H1 (cell line): ENCODE measurements at regions not wholly inside any gene's neighbourhood (a gene's known extent, or its start where the extent isn't known, plus 50 kb on each side); places are given as distances from the start of the nearest gene placed in this dataset.

Experiments
- CTCF ChIA-PET: fragments of 300-600 bp; sonication (Branson Sonifier 250); formaldehyde crosslinking; loops from one replicate; lab custom pipeline; 2021; ENCODE audit not compliant: partially characterized antibody; lab: Charles Lee
- POLR2A ChIA-PET: fragments of 300-600 bp; sonication (Branson Sonifier 250); formaldehyde crosslinking; loops from one replicate; lab custom pipeline; 2021; ENCODE audit warnings: inconsistent platforms; ENCODE audit not compliant: partially characterized antibody; lab: Charles Lee
- DNase-seq, 2 experiments: peaks; one replicate each; pipeline versions ENCODE4 v3.0.0 to v3.0.0-alpha.2; 2010 to 2022; ENCODE audit warnings: low spot score in 2 of 2, low read depth in 1 of 2, mixed read lengths in 1 of 2
- FAIRE-seq: peaks from 2 replicates; lab custom pipeline; 2011; peaks lifted over from hg19 to GRCh38; lab: Jason Lieb, UNC
- H2AFZ ChIP-seq: 2 replicates; pipeline ENCODE4 v1.8.1; 2012; ENCODE audit warnings: low read length, inconsistent platforms
- H2AK5ac ChIP-seq: 2 replicates; pipeline ENCODE4 v1.6.1; 2013; ENCODE audit warnings: low read depth, low read length
- H2BK120ac ChIP-seq: replicated peaks from 2 replicates; pipeline ENCODE3; 2013; ENCODE audit warnings: low read depth, low read length, inconsistent platforms
- H2BK12ac ChIP-seq: 2 replicates; pipeline ENCODE4 v1.6.1; 2013; ENCODE audit warnings: low read depth, low read length
- H2BK15ac ChIP-seq: 2 replicates; pipeline ENCODE4 v1.6.1; 2013; ENCODE audit warnings: low read length
- H2BK20ac ChIP-seq: 2 replicates; pipeline ENCODE4 v1.6.1; 2013; ENCODE audit warnings: low read length
- H2BK5ac ChIP-seq: 2 replicates; pipeline ENCODE4 v1.6.1; 2013; ENCODE audit warnings: low read depth, low read length
- H3K14ac ChIP-seq: 2 replicates; pipeline ENCODE4 v1.6.1; 2013; ENCODE audit warnings: inconsistent platforms; ENCODE audit not compliant: insufficient read length
- H3K18ac ChIP-seq: 2 replicates; pipeline ENCODE4 v1.6.1; 2013; ENCODE audit warnings: low read length; ENCODE audit errors: extremely low read depth
- H3K23ac ChIP-seq: 2 replicates; pipeline ENCODE4 v1.6.1; 2013; ENCODE audit warnings: inconsistent platforms; ENCODE audit not compliant: insufficient read length
- H3K23me2 ChIP-seq: 2 replicates; pipeline ENCODE4 v1.6.1; 2013; ENCODE audit warnings: low read depth, low read length
- H3K27ac ChIP-seq: 2 replicates; pipeline ENCODE4 v1.6.1; 2011; ENCODE audit warnings: low read depth, low read length, inconsistent platforms
- H3K27me3 ChIP-seq, 4 experiments: replicated peaks in 1 of 4; 1 replicate in 1 of 4; 2 replicates in 3 of 4; pipeline versions ENCODE4 v1.6.1 to v1.8.1; 2011 to 2013; ENCODE audit warnings: low read length in 3 of 4, mild to moderate bottlenecking in 3 of 4, inconsistent platforms in 2 of 4, mixed read lengths in 2 of 4, moderate library complexity in 1 of 4; ENCODE audit not compliant: control insufficient read depth in 3 of 4, insufficient read depth in 3 of 4; ENCODE audit errors: extremely low read depth in 1 of 4
- H3K36me3 ChIP-seq, 4 experiments: 2 replicates each; pipeline versions ENCODE4 v1.6.1 to v1.8.1; 2011 to 2013; ENCODE audit warnings: mild to moderate bottlenecking in 4 of 4, low read length in 3 of 4, moderate library complexity in 2 of 4, control low read depth in 1 of 4, inconsistent platforms in 1 of 4; ENCODE audit not compliant: insufficient read depth in 4 of 4, control insufficient read depth in 2 of 4
- H3K4ac ChIP-seq: replicated peaks from 2 replicates; pipeline ENCODE3; 2013; ENCODE audit warnings: low read length, low read depth, mixed read lengths, inconsistent platforms; ENCODE audit not compliant: insufficient read length
- H3K4me1 ChIP-seq, 4 experiments: replicated peaks in 1 of 4; 1 replicate in 1 of 4; 2 replicates in 3 of 4; pipeline versions ENCODE4 v1.6.1 to v1.8.1; 2011 to 2013; ENCODE audit warnings: low read length in 3 of 4, inconsistent platforms in 2 of 4, mixed read lengths in 1 of 4; ENCODE audit not compliant: insufficient read depth in 4 of 4, control insufficient read depth in 3 of 4
- H3K4me2 ChIP-seq, 2 experiments: 2 replicates each; pipeline versions ENCODE4 v1.6.1 to v1.8.1; 2011 to 2013; ENCODE audit warnings: low read depth in 2 of 2, low read length in 2 of 2, control low read depth in 1 of 2, inconsistent platforms in 1 of 2, mild to moderate bottlenecking in 1 of 2; ENCODE audit not compliant: insufficient read depth in 1 of 2
- H3K4me3 ChIP-seq, 4 experiments: fragments of 200-600, 300-600 bp in 1 of 4; sonication (generic), shearing (Covaris generic), sonication (Bioruptor Twin) in 1 of 4; 2 replicates each; pipeline versions ENCODE4 v1.5.1 to v1.8.1; 2011 to 2016; ENCODE audit warnings: low read length in 4 of 4, low read depth in 3 of 4, control low read depth in 2 of 4, inconsistent platforms in 2 of 4, mild to moderate bottlenecking in 2 of 4, mixed read lengths in 1 of 4, moderate library complexity in 1 of 4; ENCODE audit not compliant: insufficient read depth in 2 of 4; ENCODE audit errors: extremely low read depth in 1 of 4
- H3K56ac ChIP-seq: replicated peaks from 2 replicates; pipeline ENCODE3; 2013; ENCODE audit warnings: low read depth, mild to moderate bottlenecking, mixed read lengths, low read length, inconsistent platforms; ENCODE audit not compliant: insufficient read length
- H3K79me1 ChIP-seq: 2 replicates; pipeline ENCODE4 v1.6.1; 2013; ENCODE audit warnings: low read depth, low read length, control low read depth
- H3K79me2 ChIP-seq, 2 experiments: 2 replicates each; pipeline versions ENCODE4 v1.6.1 to v1.8.1; 2012 to 2013; ENCODE audit warnings: low read length in 2 of 2, mild to moderate bottlenecking in 2 of 2, inconsistent platforms in 1 of 2; ENCODE audit not compliant: insufficient read depth in 2 of 2, control insufficient read depth in 1 of 2
- H3K9ac ChIP-seq, 4 experiments: replicated peaks in 1 of 4; 1 replicate in 1 of 4; 2 replicates in 3 of 4; pipeline versions ENCODE4 v1.6.1 to v1.8.1; 2011 to 2013; ENCODE audit warnings: low read depth in 3 of 4, low read length in 3 of 4, control low read depth in 2 of 4, mild to moderate bottlenecking in 2 of 4, moderate library complexity in 2 of 4, inconsistent platforms in 1 of 4; ENCODE audit errors: extremely low read depth in 1 of 4
- H3K9me3 ChIP-seq, 2 experiments: 2 replicates each; pipeline versions ENCODE4 v1.6.1 to v1.8.1; 2012 to 2013; ENCODE audit warnings: mild to moderate bottlenecking in 2 of 2, moderate library complexity in 2 of 2, control low read depth in 1 of 2, inconsistent platforms in 1 of 2, low read depth in 1 of 2, low read length in 1 of 2, mixed read lengths in 1 of 2; ENCODE audit not compliant: insufficient read depth in 2 of 2
- H4K20me1 ChIP-seq, 2 experiments: replicated peaks in 1 of 2; 2 replicates each; pipeline versions ENCODE3 to v1.8.1; 2011 to 2013; ENCODE audit warnings: inconsistent platforms in 2 of 2, low read length in 2 of 2, mild to moderate bottlenecking in 1 of 2; ENCODE audit not compliant: insufficient read depth in 2 of 2, control insufficient read depth in 1 of 2
- H4K5ac ChIP-seq: 2 replicates; pipeline ENCODE4 v1.6.1; 2013; ENCODE audit warnings: low read length, low read depth, mixed read lengths, inconsistent platforms; ENCODE audit not compliant: insufficient read length
- H4K8ac ChIP-seq: 2 replicates; pipeline ENCODE4 v1.8.0; 2013; ENCODE audit warnings: mild to moderate bottlenecking, moderate library complexity, low read length, inconsistent platforms; ENCODE audit not compliant: insufficient read depth; ENCODE audit errors: extremely low read depth
- H4K91ac ChIP-seq: replicated peaks from 2 replicates; pipeline ENCODE3; 2013; ENCODE audit warnings: low read length, mixed read lengths, inconsistent platforms; ENCODE audit not compliant: insufficient read length
- E2F6 ChIP-seq: IDR thresholded peaks from 2 replicates; pipeline ENCODE4 v1.6.1; 2012; ENCODE audit warnings: inconsistent platforms
- JUN ChIP-seq: IDR thresholded peaks from 2 replicates; pipeline ENCODE4 v1.6.1; 2011; ENCODE audit warnings: low read depth, mild to moderate bottlenecking, improper control_type of control experiment, low read length
- KDM4A ChIP-seq: IDR thresholded peaks from one replicate; pipeline ENCODE4 v1.7.1; 2012; ENCODE audit warnings: low read depth, mild to moderate bottlenecking, moderate library complexity, low read length, inconsistent platforms; ENCODE audit not compliant: severe bottlenecking
- MAFK ChIP-seq: IDR thresholded peaks from 2 replicates; pipeline ENCODE4 v1.6.1; 2012; ENCODE audit warnings: low read depth, mild to moderate bottlenecking, improper control_type of control experiment, low read length
- PHF8 ChIP-seq: fragments of 200-600 bp; sonication (generic); conservative IDR thresholded peaks from 2 replicates; pipeline ENCODE4 v1.7.1; 2012; ENCODE audit warnings: low read depth, mild to moderate bottlenecking, inconsistent platforms, low read length, moderate library complexity
- RAD21 ChIP-seq, 2 experiments: IDR thresholded peaks in 1 of 2; conservative IDR thresholded peaks in 1 of 2; 2 replicates each; pipeline ENCODE4 v1.6.1; 2011; ENCODE audit warnings: low read depth in 2 of 2, low read length in 2 of 2, improper control_type of control experiment in 1 of 2, inconsistent platforms in 1 of 2, mild to moderate bottlenecking in 1 of 2, moderate library complexity in 1 of 2
- RFX5 ChIP-seq: IDR thresholded peaks from 2 replicates; pipeline ENCODE4 v1.6.1; 2011; ENCODE audit warnings: low read depth, low read length, improper control_type of control experiment, borderline replicate concordance
- RNF2 ChIP-seq: fragments of 200-900, 300-1000 bp; sonication (generic); IDR thresholded peaks from 2 replicates; pipeline ENCODE4 v1.7.1; 2016; ENCODE audit warnings: borderline replicate concordance, low read depth, mild to moderate bottlenecking, antibody characterized with exemption, low read length; ENCODE audit not compliant: poor library complexity, severe bottlenecking; ENCODE audit errors: missing control alignments
- SUZ12 ChIP-seq: fragments of 200-600 bp; sonication (generic); IDR thresholded peaks from 2 replicates; pipeline ENCODE4 v1.6.1; 2012; ENCODE audit warnings: mild to moderate bottlenecking, inconsistent platforms, low read length, moderate library complexity, mixed read lengths
- USF2 ChIP-seq: IDR thresholded peaks from 2 replicates; pipeline ENCODE4 v1.6.1; 2011; ENCODE audit warnings: low read length, improper control_type of control experiment

GRCh38 chr2:196441527-196441926 lies 198.0 kb upstream of the CCDC150 start (continued):
- TF ChIP-seq RAD21 (IDR thresholded peaks at IDR 0.05 in 1 of 2, conservative IDR thresholded peaks at IDR 0.05 in 1 of 2; ENCODE audit: low read depth in 2 of 2, low read length in 2 of 2): no peak

GRCh38 chr2:196442211-196442610 lies 197.3 kb upstream of the CCDC150 start:
- Histone ChIP-seq H4K20me1 (no peaks in the 10 kb centered on the region), H2AK5ac (no peak overlapping the region), H3K4me2 (no peak overlapping the region), H3K27me3 (no peaks in the 10 kb centered on the region), H3K56ac (no peak overlapping the region), H3K23ac (no peak overlapping the region), H3K79me1 (no peaks in the 10 kb centered on the region), H2BK15ac (no peak overlapping the region), H2BK20ac (no peak overlapping the region), H3K23me2 (no peaks in the 10 kb centered on the region), H2BK12ac (no peak overlapping the region), H3K14ac (no peak overlapping the region), H2BK5ac (no peak overlapping the region), H4K91ac (no peak overlapping the region), H4K5ac (no peak overlapping the region), H3K27ac (no peak overlapping the region), H3K9me3 (no peaks in the 10 kb centered on the region), H3K4me3 (no peak overlapping the region), H3K4me1 (no peaks in the 10 kb centered on the region), H3K79me2 (no peaks in the 10 kb centered on the region), H3K9ac (no peak overlapping the region), H2BK120ac (no peak overlapping the region), H3K36me3 (no peaks in the 10 kb centered on the region), H4K8ac (no peak overlapping the region), H2AFZ (no peak overlapping the region), H3K18ac (no peak overlapping the region), H3K4ac (no peak overlapping the region)
- ChIA-PET CTCF (interaction anchor here (0.7 to 1.7 kb wide), 2 partner anchors 9 to 16 kb away, joined by 3 to 8 read pairs; no protein-coding TSS in a partner anchor), POLR2A (no interaction called here)
- no peak for DNase-seq
- no peak for FAIRE-seq
- TF ChIP-seq USF2: no peak
- TF ChIP-seq E2F6: no peak
- TF ChIP-seq PHF8: no peak
- TF ChIP-seq KDM4A: no peak
- TF ChIP-seq MAFK: no peak
- TF ChIP-seq RNF2: no peak
- TF ChIP-seq SUZ12: no peak
- no peak for TF ChIP-seq RFX5
- no peak for TF ChIP-seq JUN
